Neural progenitor cell (in vitro differentiated cells): ENCODE measurements at regions not wholly inside any gene's neighbourhood (a gene's known extent, or its start where the extent isn't known, plus 50 kb on each side); places are given as distances from the start of the nearest gene placed in this dataset.

ENCODE experiments used
- DNase-seq: peaks from one replicate; pipeline ENCODE4 v3.0.0-alpha.2; 2016; ENCODE audit warnings: low spot score
- H2AFZ ChIP-seq: fragments of 200-600 bp; sonication (generic); replicated peaks from 2 replicates; pipeline ENCODE4 v1.6.1; 2016; ENCODE audit warnings: antibody characterized with exemption
- H3F3A ChIP-seq: fragments of 200-600 bp; sonication (generic); 2 replicates; pipeline ENCODE4 v1.6.1; 2016; ENCODE audit warnings: antibody characterized with exemption, low read depth
- H3K27ac ChIP-seq: fragments of 200-600 bp; sonication (generic); 2 replicates; pipeline ENCODE4 v1.5.1; 2016; ENCODE audit warnings: mild to moderate bottlenecking
- H3K27me3 ChIP-seq: fragments of 200-600 bp; sonication (generic); 2 replicates; pipeline ENCODE4 v1.6.1; 2016; ENCODE audit warnings: mild to moderate bottlenecking, moderate library complexity
- H3K36me3 ChIP-seq: fragments of 200-600 bp; sonication (generic); 2 replicates; pipeline ENCODE4 v1.5.1; 2016
- H3K4me1 ChIP-seq: fragments of 200-600 bp; sonication (generic); 2 replicates; pipeline ENCODE4 v1.6.1; 2016; ENCODE audit warnings: mixed run types
- H3K4me2 ChIP-seq: fragments of 200-600 bp; sonication (generic); 2 replicates; pipeline ENCODE4 v1.6.1; 2016
- H3K4me3 ChIP-seq: fragments of 200-600 bp; sonication (generic); 2 replicates; pipeline ENCODE4 v1.5.1; 2016
- H3K79me2 ChIP-seq: fragments of 200-600 bp; sonication (generic); 2 replicates; pipeline ENCODE4 v1.6.1; 2016; ENCODE audit warnings: low read depth
- H3K9ac ChIP-seq: fragments of 200-600 bp; sonication (generic); 2 replicates; pipeline ENCODE4 v1.6.1; 2016
- H3K9me3 ChIP-seq: fragments of 200-600 bp; sonication (generic); 2 replicates; pipeline ENCODE4 v1.5.1; 2016; ENCODE audit warnings: low read depth
- H4K20me1 ChIP-seq: fragments of 200-600 bp; sonication (generic); 2 replicates; pipeline ENCODE4 v1.6.1; 2016; ENCODE audit warnings: low read depth
- H3K27ac Mint-ChIP-seq: 3 replicates; pipeline ENCODE4 v1.8.0; 2021; ENCODE audit warnings: mixed read lengths
- H3K27me3 Mint-ChIP-seq: 2 replicates; pipeline ENCODE4 v1.8.0; 2022; ENCODE audit warnings: low read depth, mild to moderate bottlenecking, inconsistent platforms, moderate library complexity, mixed read lengths; ENCODE audit not compliant: insufficient read depth
- H3K36me3 Mint-ChIP-seq: 3 replicates; pipeline ENCODE4 v1.8.0; 2021; ENCODE audit warnings: mixed read lengths
- H3K4me1 Mint-ChIP-seq: 3 replicates; pipeline ENCODE4 v1.8.0; 2021; ENCODE audit warnings: mixed read lengths
- H3K4me3 Mint-ChIP-seq: 3 replicates; pipeline ENCODE4 v1.8.0; 2021; ENCODE audit warnings: mild to moderate bottlenecking, moderate library complexity, mixed read lengths
- H3K9me3 Mint-ChIP-seq: 3 replicates; pipeline ENCODE4 v1.8.0; 2020; ENCODE audit warnings: mixed read lengths
- EZH2 ChIP-seq: fragments of 200-600 bp; sonication (generic); IDR thresholded peaks from 2 replicates; pipeline ENCODE4 v1.6.1; 2017; ENCODE audit warnings: antibody characterized with exemption, mild to moderate bottlenecking, moderate library complexity
- EZH2phosphoT487 ChIP-seq: fragments of 200-600 bp; sonication (generic); IDR thresholded peaks from 2 replicates; pipeline ENCODE4 v1.6.1; 2017; ENCODE audit warnings: antibody characterized with exemption
- TF ChIP-seq, protein P1 (sequence below): fragments of 200-600 bp; sonication (generic); IDR thresholded peaks from 2 replicates; pipeline ENCODE4 v1.5.1; 2017; ENCODE audit warnings: antibody characterized with exemption, mild to moderate bottlenecking

DNA sequence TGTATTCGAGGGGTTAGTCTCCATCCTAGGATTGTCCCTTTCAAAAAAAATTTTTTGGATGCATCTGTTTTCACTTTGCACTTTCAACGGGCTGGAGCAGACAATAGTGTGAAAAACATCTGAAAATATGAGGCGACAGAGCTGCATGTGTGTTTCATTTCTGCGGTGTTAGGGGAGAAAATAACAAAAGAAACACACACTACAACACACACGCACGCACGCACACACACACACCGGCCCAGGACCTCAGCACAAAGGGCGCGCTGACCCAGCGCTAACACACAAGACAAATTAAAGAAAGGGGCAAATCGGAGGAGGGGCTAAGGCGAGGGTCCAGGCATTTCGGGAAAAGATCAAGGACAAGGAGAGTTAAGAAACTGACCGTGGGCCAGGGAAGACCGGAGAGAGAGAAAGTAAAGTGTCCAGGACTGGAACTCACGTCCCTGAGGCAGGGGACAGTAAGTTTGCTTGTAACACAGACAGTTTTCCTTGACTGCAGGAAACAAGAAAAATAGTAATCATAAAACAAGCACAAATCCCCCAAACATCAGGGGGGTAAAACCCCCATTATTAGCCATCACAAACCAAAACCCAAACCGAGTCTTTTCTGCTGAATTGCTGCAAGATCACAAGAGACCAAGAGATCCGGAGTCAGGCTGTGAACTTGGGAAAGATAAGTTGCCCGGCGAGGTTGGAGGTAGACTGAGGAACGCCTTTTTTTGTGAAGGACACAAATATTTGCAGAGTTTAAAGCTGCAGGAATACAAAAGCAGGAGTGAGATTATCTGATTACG is 302.1 kb downstream of the PARP8 start:
- Histone ChIP-seq H3K27me3 (peaks cover 100% of the 10 kb centered on the region), H3F3A (peaks cover 41% of the 10 kb centered on the region), H3K9me3 (no peaks in the 10 kb centered on the region), H3K4me3 (peak overlapping the region; percentile 50), H3K27ac (no peak overlapping the region), H3K79me2 (no peaks in the 10 kb centered on the region), H3K4me2 (peak overlapping the region; percentile 90), H3K4me1 (peaks cover 58% of the 10 kb centered on the region), H4K20me1 (peaks cover 50% of the 10 kb centered on the region), H3K9ac (no peak overlapping the region), H2AFZ (no peak overlapping the region), H3K36me3 (no peaks in the 10 kb centered on the region)
- H3K36me3 Mint-ChIP-seq, result no peaks in the 10 kb centered on the region
- peaks cover 78% of the 10 kb centered on the region for H3K27me3 Mint-ChIP-seq
- TF ChIP-seq EZH2phosphoT487 (peak; percentile 10), EZH2 (peak; percentile 57)
- TF ChIP-seq, protein P1, sequence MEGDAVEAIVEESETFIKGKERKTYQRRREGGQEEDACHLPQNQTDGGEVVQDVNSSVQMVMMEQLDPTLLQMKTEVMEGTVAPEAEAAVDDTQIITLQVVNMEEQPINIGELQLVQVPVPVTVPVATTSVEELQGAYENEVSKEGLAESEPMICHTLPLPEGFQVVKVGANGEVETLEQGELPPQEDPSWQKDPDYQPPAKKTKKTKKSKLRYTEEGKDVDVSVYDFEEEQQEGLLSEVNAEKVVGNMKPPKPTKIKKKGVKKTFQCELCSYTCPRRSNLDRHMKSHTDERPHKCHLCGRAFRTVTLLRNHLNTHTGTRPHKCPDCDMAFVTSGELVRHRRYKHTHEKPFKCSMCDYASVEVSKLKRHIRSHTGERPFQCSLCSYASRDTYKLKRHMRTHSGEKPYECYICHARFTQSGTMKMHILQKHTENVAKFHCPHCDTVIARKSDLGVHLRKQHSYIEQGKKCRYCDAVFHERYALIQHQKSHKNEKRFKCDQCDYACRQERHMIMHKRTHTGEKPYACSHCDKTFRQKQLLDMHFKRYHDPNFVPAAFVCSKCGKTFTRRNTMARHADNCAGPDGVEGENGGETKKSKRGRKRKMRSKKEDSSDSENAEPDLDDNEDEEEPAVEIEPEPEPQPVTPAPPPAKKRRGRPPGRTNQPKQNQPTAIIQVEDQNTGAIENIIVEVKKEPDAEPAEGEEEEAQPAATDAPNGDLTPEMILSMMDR, result no peak
- peak overlapping the region; percentile 66 for H3K4me3 Mint-ChIP-seq
- no peaks in the 10 kb centered on the region for H3K9me3 Mint-ChIP-seq
- peak; percentile 92 for DNase-seq
- peaks cover 48% of the 10 kb centered on the region for H3K4me1 Mint-ChIP-seq
- H3K27ac Mint-ChIP-seq, result no peak overlapping the region

DNA sequence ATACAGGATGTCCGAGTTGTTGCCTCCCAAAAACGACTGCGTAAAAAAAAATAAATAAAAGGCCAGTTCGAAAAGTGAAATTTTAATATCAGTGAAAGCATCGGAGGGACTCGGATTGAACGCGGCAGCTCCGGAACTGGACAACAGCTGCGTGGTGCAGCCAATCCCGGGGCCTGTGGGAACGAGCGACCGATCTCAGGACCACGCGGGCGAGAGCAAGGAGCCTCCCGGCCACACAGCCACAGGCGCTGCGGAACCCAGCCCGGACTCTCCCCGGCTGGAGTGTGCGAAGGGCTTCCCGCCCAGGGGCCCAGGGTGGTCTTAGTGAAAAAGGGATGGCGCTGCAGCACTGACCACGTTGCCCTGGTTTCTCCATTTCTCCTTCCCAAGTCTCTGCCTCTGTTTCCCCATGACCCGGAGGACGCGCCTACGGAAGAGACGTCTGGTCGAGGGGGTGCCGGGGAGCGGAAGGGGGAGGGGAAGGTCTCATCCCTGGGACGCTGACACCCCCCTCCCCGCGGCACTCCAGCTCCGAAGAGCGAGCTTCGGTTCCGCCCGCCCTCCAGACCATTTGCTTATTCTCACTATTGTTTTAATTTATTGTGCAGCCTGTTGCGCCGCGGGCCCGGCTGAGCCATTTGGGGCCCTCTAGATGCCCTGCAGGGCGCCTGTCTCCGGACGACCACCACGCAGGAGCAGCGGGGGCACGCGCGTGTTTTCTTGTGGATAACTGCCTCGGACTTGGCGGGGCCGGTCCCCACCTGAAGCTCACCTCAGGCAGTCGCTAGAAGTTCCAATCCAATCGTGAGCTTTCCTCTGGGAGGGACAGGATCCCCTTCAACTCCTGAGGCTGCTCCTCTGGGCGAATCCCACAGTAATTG is 303.0 kb downstream of the PARP8 start:
- Histone ChIP-seq H3K4me3 (peak overlapping the region; percentile 50), H3K9me3 (no peaks in the 10 kb centered on the region), H4K20me1 (peaks cover 50% of the 10 kb centered on the region), H3K79me2 (no peaks in the 10 kb centered on the region), H3K4me1 (peaks cover 52% of the 10 kb centered on the region), H3F3A (peaks cover 41% of the 10 kb centered on the region), H2AFZ (no peak overlapping the region), H3K9ac (no peak overlapping the region), H3K27ac (no peak overlapping the region), H3K36me3 (no peaks in the 10 kb centered on the region), H3K27me3 (peaks cover 100% of the 10 kb centered on the region), H3K4me2 (peak overlapping the region; percentile 90)
- no peak overlapping the region for H3K27ac Mint-ChIP-seq
- peak; percentile 62 for DNase-seq
- no peak for TF ChIP-seq EZH2
- TF ChIP-seq EZH2phosphoT487, result peak; percentile 27
- TF ChIP-seq, protein P1, result no peak
- peaks cover 73% of the 10 kb centered on the region for H3K27me3 Mint-ChIP-seq
- peaks cover 41% of the 10 kb centered on the region for H3K4me1 Mint-ChIP-seq
- no peaks in the 10 kb centered on the region for H3K36me3 Mint-ChIP-seq
- H3K4me3 Mint-ChIP-seq, result peak overlapping the region; percentile 66
- no peaks in the 10 kb centered on the region for H3K9me3 Mint-ChIP-seq

- H3K27ac ChIP-seq, result no peak overlapping the region
- no peak overlapping the region for H3K9ac ChIP-seq
- H3K4me2 ChIP-seq, result no peak overlapping the region
- TF ChIP-seq, protein P1, result no peak
- no peak for TF ChIP-seq EZH2phosphoT487
- no peak for TF ChIP-seq EZH2
- H3K79me2 ChIP-seq, result no peaks in the 10 kb centered on the region
- H3K4me3 ChIP-seq, result no peak overlapping the region
- H3K27ac Mint-ChIP-seq, result no peak overlapping the region
- H3K36me3 ChIP-seq, result no peaks in the 10 kb centered on the region
- H3F3A ChIP-seq, result no peaks in the 10 kb centered on the region
- H3K27me3 ChIP-seq, result peaks cover 36% of the 10 kb centered on the region
- H3K4me1 Mint-ChIP-seq, result no peaks in the 10 kb centered on the region
- no peak overlapping the region for H2AFZ ChIP-seq
- H4K20me1 ChIP-seq, result no peaks in the 10 kb centered on the region
- no peaks in the 10 kb centered on the region for H3K4me1 ChIP-seq
- peaks cover 19% of the 10 kb centered on the region for H3K27me3 Mint-ChIP-seq
- no peaks in the 10 kb centered on the region for H3K9me3 ChIP-seq
- peaks cover 3% of the 10 kb centered on the region for H3K9me3 Mint-ChIP-seq
- DNase-seq, result no peak
- H3K4me3 Mint-ChIP-seq, result no peak overlapping the region
- H3K36me3 Mint-ChIP-seq, result no peaks in the 10 kb centered on the region
Observed at GRCh38 chr5:50975840-50976239, 309.4 kb downstream of the PARP8 start.
